GM23248 (cell line): ENCODE measurements at regions not wholly inside any gene's neighbourhood (a gene's known extent, or its start where the extent isn't known, plus 50 kb on each side); places are given as distances from the start of the nearest gene placed in this dataset.

Experiments
- EZH2 ChIP-seq: fragments of 200-600 bp; sonication (generic); IDR thresholded peaks from 2 replicates; pipeline ENCODE4 v1.6.1; 2018; ENCODE audit warnings: antibody characterized with exemption, mild to moderate bottlenecking; ENCODE audit not compliant: insufficient read depth, poor library complexity, severe bottlenecking
- EZH2phosphoT487 ChIP-seq: fragments of 200-600 bp; sonication (generic); IDR thresholded peaks from 2 replicates; pipeline ENCODE4 v1.6.1; 2018; ENCODE audit warnings: antibody characterized with exemption, moderate library complexity, mild to moderate bottlenecking, low read depth; ENCODE audit not compliant: insufficient read depth

- TF ChIP-seq EZH2: no peak
- no peak for TF ChIP-seq EZH2phosphoT487
Measured at GRCh38 chr7:82534684-82535083, 91.1 kb upstream of the CACNA2D1 start.
